Activated CD8-positive, alpha-beta T cell treated with anti-CD3 and anti-CD28 coated beads for 36 hours (primary cell): ENCODE measurements at regions not wholly inside any gene's neighbourhood (a gene's known extent, or its start where the extent isn't known, plus 50 kb on each side); places are given as distances from the start of the nearest gene placed in this dataset.

Source experiments
- ATAC-seq: fragments of 200-7000 bp; cut with Tn5 transposase; one replicate; pipeline ENCODE4 v1.10.0; 2021; ENCODE audit warnings: mild to moderate bottlenecking, moderate library complexity
- CTCF ChIA-PET: fragments of 350-600 bp; sonication (Branson Sonifier 250); formaldehyde crosslinking; loops from one replicate; lab custom pipeline; 2021; ENCODE audit warnings: antibody characterized with exemption; lab: Charles Lee
- POLR2A ChIA-PET: fragments of 350-600 bp; sonication (Branson Sonifier 250); formaldehyde crosslinking; loops from one replicate; lab custom pipeline; 2021; ENCODE audit warnings: antibody characterized with exemption; lab: Charles Lee
- DNase-seq: peaks from one replicate; pipeline ENCODE4 v3.0.0-alpha.2; 2020
- H3K27ac Mint-ChIP-seq: one replicate; pipeline ENCODE4 v1.8.0; 2021; ENCODE audit warnings: mild to moderate bottlenecking, mixed read lengths
- H3K27me3 Mint-ChIP-seq: one replicate; pipeline ENCODE4 v1.8.0; 2021; ENCODE audit warnings: mixed read lengths
- H3K36me3 Mint-ChIP-seq: one replicate; pipeline ENCODE4 v1.8.0; 2021; ENCODE audit warnings: low read depth, mixed read lengths
- H3K4me1 Mint-ChIP-seq: one replicate; pipeline ENCODE4 v1.8.0; 2021; ENCODE audit warnings: low read depth, mixed read lengths
- H3K4me3 Mint-ChIP-seq: one replicate; pipeline ENCODE4 v1.8.0; 2021; ENCODE audit warnings: mild to moderate bottlenecking, moderate library complexity, mixed read lengths
- H3K9me3 Mint-ChIP-seq: one replicate; pipeline ENCODE4 v1.8.0; 2021; ENCODE audit warnings: mixed read lengths
- intact Hi-C: fragments of 100-400 bp; cut with micrococcal nuclease; formaldehyde crosslinking; loops from one replicate; pipeline ENCODE4 v1.10.0; 2022
- TF ChIP-seq, protein P1 (sequence below): fragments of 200-600 bp; IDR thresholded peaks from one replicate; pipeline ENCODE4 v1.8.0; 2022; ENCODE audit warnings: antibody characterized with exemption, mild to moderate bottlenecking

DNA sequence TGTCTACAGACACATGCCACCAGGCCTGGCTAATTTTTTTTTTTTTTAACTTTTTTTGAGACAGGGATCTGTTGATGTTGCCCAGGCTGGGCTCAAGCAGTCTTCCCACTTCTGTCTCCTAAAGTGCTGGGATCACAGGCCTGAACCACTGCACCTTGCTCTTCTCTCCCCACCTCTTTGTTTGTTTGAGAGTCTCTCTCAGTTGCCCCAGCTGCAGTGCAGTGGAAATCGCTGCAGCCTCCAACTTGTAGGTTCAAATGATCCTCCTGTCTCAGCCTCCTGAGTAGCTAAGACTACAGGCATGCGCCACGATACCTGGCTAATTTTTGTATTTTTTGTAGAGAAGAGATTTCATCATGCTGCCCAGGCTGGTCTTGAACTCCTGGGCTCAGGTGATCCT, 115.6 kb downstream of the LARP7 start:
- CTCF ChIA-PET, result interaction anchor here (5.2 kb wide), 1 partner anchor 13 kb away, joined by 31 read pairs; no protein-coding TSS in a partner anchor
- peaks cover 11% of the 10 kb centered on the region for H3K27me3 Mint-ChIP-seq
- ATAC-seq, result no peak
- POLR2A ChIA-PET, result no interaction called here
- TF ChIP-seq, protein P1, sequence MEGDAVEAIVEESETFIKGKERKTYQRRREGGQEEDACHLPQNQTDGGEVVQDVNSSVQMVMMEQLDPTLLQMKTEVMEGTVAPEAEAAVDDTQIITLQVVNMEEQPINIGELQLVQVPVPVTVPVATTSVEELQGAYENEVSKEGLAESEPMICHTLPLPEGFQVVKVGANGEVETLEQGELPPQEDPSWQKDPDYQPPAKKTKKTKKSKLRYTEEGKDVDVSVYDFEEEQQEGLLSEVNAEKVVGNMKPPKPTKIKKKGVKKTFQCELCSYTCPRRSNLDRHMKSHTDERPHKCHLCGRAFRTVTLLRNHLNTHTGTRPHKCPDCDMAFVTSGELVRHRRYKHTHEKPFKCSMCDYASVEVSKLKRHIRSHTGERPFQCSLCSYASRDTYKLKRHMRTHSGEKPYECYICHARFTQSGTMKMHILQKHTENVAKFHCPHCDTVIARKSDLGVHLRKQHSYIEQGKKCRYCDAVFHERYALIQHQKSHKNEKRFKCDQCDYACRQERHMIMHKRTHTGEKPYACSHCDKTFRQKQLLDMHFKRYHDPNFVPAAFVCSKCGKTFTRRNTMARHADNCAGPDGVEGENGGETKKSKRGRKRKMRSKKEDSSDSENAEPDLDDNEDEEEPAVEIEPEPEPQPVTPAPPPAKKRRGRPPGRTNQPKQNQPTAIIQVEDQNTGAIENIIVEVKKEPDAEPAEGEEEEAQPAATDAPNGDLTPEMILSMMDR, result no peak
- H3K36me3 Mint-ChIP-seq, result no peaks in the 10 kb centered on the region
- no peaks in the 10 kb centered on the region for H3K9me3 Mint-ChIP-seq
- no peak for DNase-seq
- no peaks in the 10 kb centered on the region for H3K4me1 Mint-ChIP-seq
- H3K4me3 Mint-ChIP-seq, result no peak overlapping the region
- H3K27ac Mint-ChIP-seq, result no peak overlapping the region
- intact Hi-C loops, result loop anchor here (10.0 kb wide), 1 partner anchor 418 kb away; no protein-coding TSS in a partner anchor

DNA sequence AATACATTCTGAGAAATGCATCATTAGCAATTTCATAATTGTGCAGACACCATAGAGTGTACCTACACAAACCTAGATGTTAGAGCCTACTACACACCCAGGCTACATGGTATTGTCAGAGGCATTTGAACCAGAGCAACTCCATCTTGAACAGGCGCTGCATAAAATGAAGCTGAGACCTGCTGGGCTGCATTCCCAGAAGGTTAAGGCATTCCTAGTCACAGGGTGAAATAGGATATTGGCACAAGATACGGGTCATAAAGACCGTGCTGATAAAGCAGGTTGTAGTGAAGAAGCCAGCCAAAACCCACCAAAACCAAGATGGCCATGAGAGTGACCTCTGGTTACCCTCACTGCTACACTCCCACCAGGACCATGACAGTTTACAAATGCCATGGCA, 116.4 kb downstream of the LARP7 start:
- Mint-ChIP-seq H3K4me1 (no peaks in the 10 kb centered on the region), H3K9me3 (no peaks in the 10 kb centered on the region), H3K36me3 (no peaks in the 10 kb centered on the region), H3K4me3 (no peak overlapping the region), H3K27ac (no peak overlapping the region), H3K27me3 (peaks cover 11% of the 10 kb centered on the region)
- TF ChIP-seq, protein P1, result no peak
- ATAC-seq, result no peak
- DNase-seq, result no peak
- intact Hi-C loops, result loop anchor here (10.0 kb wide), 1 partner anchor 419 kb away; no protein-coding TSS in a partner anchor
- POLR2A ChIA-PET, result no interaction called here
- CTCF ChIA-PET, result interaction anchor here (0.9 to 1.7 kb wide), 4 partner anchors 9 to 198 kb away, joined by 3 to 7 read pairs (median 5); no protein-coding TSS in a partner anchor

DNA sequence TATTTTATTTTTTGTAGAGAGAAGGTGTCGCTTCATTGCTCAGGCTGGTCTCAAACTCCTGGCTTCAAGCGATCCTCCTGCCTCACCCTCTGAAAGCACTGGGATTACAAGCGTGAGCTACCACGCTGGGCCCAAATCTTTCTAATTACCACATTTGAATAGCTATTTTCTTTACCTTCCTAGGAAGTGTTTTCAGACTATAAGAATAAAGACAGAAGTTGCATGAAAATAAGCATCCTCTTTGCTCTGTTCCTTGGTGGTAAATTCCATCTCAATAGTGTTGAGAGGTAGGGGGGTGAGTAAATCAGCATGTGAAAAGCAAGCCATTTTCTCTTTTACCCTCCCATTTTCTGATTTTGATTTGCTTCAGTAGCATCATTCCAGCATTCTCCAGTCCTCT, 122.4 kb downstream of the LARP7 start:
- Mint-ChIP-seq H3K9me3 (no peaks in the 10 kb centered on the region), H3K27ac (no peak overlapping the region), H3K4me1 (no peaks in the 10 kb centered on the region), H3K36me3 (no peaks in the 10 kb centered on the region), H3K27me3 (no peaks in the 10 kb centered on the region), H3K4me3 (no peak overlapping the region)
- POLR2A ChIA-PET, result no interaction called here
- CTCF ChIA-PET, result interaction anchor here (0.9 to 1.5 kb wide), 5 partner anchors 112 to 425 kb away, joined by 3 to 4 read pairs (median 3); no protein-coding TSS in a partner anchor
- TF ChIP-seq, protein P1, result no peak
- ATAC-seq, result no peak
- intact Hi-C loops, result loop anchor here (10.0 kb wide), 1 partner anchor 425 kb away; no protein-coding TSS in a partner anchor
- no peak for DNase-seq

DNA sequence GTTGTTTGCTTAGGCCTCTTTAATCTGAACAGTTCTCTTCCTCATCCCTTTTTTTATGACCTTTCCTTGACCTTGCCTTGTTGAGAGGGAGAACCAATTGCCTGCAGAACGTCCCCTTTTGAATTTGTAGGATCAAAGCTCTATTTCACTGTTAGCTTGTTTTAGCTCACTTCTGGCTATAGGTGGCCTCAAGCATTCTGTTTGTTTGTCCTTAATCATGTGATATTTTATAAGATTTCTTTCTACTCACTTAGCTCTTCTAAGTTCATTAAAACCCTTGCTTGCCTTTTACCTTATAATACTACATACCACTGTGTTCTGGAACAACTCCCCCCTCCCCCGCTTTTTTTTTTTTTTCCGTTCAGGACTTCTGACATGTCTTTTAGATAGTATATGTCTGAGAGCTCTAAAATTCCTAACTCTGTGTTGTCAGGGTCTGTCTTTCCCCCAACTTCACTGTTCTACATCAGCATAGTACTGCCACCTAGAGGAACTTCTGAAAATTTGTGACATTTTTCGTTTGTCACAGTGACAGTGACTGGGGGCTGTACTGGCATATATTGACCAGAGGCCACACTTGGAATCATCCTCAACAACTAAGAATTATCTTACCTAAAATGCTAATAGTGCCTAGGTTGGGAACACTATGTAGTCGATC, 128.5 kb downstream of the LARP7 start:
- no peaks in the 10 kb centered on the region for H3K36me3 Mint-ChIP-seq
- DNase-seq (peak; percentile 4), ATAC-seq (peak; percentile 74)
- H3K9me3 Mint-ChIP-seq, result no peaks in the 10 kb centered on the region
- intact Hi-C loops, result loop anchor here (5.0 kb wide), 1 partner anchor 172 kb away; no protein-coding TSS in a partner anchor
- H3K4me1 Mint-ChIP-seq, result no peaks in the 10 kb centered on the region
- H3K27ac Mint-ChIP-seq, result no peak overlapping the region
- TF ChIP-seq, protein P1, result peak; percentile 60
- ChIA-PET POLR2A (interaction anchor here (0.6 kb wide), 1 partner anchor 128 kb away, joined by 3 read pairs; no protein-coding TSS in a partner anchor), CTCF (interaction anchor here (0.6 to 5.3 kb wide), 49 partner anchors 9 to 686 kb away, joined by 3 to 56 read pairs (median 4); partner anchors contain the start of genes LARP7 and ZGRF1)
- H3K27me3 Mint-ChIP-seq, result no peaks in the 10 kb centered on the region
- no peak overlapping the region for H3K4me3 Mint-ChIP-seq

DNA sequence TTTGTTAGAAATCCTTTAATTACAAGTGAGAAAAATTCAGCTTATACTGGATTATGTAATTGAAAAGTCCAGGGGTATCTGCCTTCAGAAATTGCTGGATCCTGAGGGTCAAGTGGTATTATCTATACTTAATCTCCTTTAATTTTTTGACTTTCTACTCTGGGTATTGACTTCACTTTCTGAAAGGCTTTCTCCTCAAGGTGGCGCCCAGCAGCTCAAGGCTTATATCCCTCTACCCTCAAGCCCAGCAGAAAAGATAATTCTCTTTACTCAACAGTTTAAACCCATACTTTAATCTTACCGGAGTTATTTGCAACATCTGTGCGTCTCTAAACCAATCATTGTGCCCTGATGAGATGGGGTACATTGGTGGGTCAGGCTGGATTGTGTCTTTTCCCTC, 129.5 kb downstream of the LARP7 start:
- CTCF ChIA-PET, result interaction anchor here (0.6 to 5.3 kb wide), 21 partner anchors 12 to 635 kb away, joined by 3 to 42 read pairs (median 4); no protein-coding TSS in a partner anchor

More for the DNA sequence above, 129.5 kb downstream of the LARP7 start:
- intact Hi-C loops, result loop anchor here (5.0 kb wide), 1 partner anchor 171 kb away; no protein-coding TSS in a partner anchor
- Mint-ChIP-seq H3K9me3 (no peaks in the 10 kb centered on the region), H3K27ac (no peak overlapping the region), H3K27me3 (no peaks in the 10 kb centered on the region), H3K4me3 (no peak overlapping the region), H3K4me1 (no peaks in the 10 kb centered on the region), H3K36me3 (no peaks in the 10 kb centered on the region)
- no peak for ATAC-seq
- POLR2A ChIA-PET, result no interaction called here
- TF ChIP-seq, protein P1, result peak; percentile 6
- DNase-seq, result peak; percentile 48
